PC-3 (cell line): ENCODE measurements at regions not wholly inside any gene's neighbourhood (a gene's known extent, or its start where the extent isn't known, plus 50 kb on each side); places are given as distances from the start of the nearest gene placed in this dataset.

ENCODE experiments used
- ATAC-seq: fragments of 200-7000 bp; cut with Tn5 transposase; 2 replicates; pipeline ENCODE4 v1.9.1; 2020; ENCODE audit warnings: mild to moderate bottlenecking, moderate library complexity
- BruUV-seq: library from RNA; stranded (reverse); fragments of 400-500 nt; replicated peaks from 2 replicates; lab custom pipeline; 2021; lab: Mats Ljungman, UMichigan
- CTCF ChIA-PET: fragments of 300-600 bp; sonication (Branson Sonifier 250); formaldehyde crosslinking; loops from one replicate; lab custom pipeline; 2022; ENCODE audit warnings: antibody characterized with exemption; lab: Charles Lee
- POLR2A ChIA-PET: fragments of 300-600 bp; sonication (Branson Sonifier 250); formaldehyde crosslinking; loops from one replicate; lab custom pipeline; 2022; ENCODE audit warnings: antibody characterized with exemption; ENCODE audit not compliant: unreplicated experiment; lab: Charles Lee
- DNase-seq: peaks from one replicate; pipeline ENCODE4 v3.0.0-alpha.2; 2015
- H2AFZ ChIP-seq: fragments of 300-600 bp; sonication (generic); 2 replicates; pipeline ENCODE4 v1.6.0; 2016; ENCODE audit warnings: antibody characterized with exemption, low read length
- H3F3A ChIP-seq: fragments of 300-600 bp; sonication (generic); one replicate; pipeline ENCODE4 v1.6.0; 2017; ENCODE audit warnings: antibody characterized with exemption, low read length, control low read depth, mild to moderate bottlenecking; ENCODE audit not compliant: unreplicated experiment
- H3K27ac ChIP-seq: fragments of 300-600 bp; sonication (generic); 2 replicates; pipeline ENCODE4 v1.5.1; 2016; ENCODE audit warnings: mild to moderate bottlenecking, low read length
- H3K27me3 ChIP-seq: fragments of 300-600 bp; sonication (generic); 2 replicates; pipeline ENCODE4 v1.6.1; 2016; ENCODE audit warnings: low read length, mixed read lengths
- H3K36me3 ChIP-seq: fragments of 300-600 bp; sonication (generic); 2 replicates; pipeline ENCODE4 v1.6.1; 2016; ENCODE audit warnings: low read depth, mixed run types, low read length, mixed read lengths
- H3K4me1 ChIP-seq: fragments of 300-600 bp; sonication (generic); 2 replicates; pipeline ENCODE4 v1.5.1; 2016; ENCODE audit warnings: low read length; ENCODE audit not compliant: insufficient read depth
- H3K4me2 ChIP-seq: fragments of 300-600 bp; sonication (generic); 2 replicates; pipeline ENCODE4 v1.6.0; 2016; ENCODE audit warnings: low read length
- H3K4me3 ChIP-seq: fragments of 300-600 bp; sonication (generic); 2 replicates; pipeline ENCODE4 v1.5.1; 2016; ENCODE audit warnings: mild to moderate bottlenecking, low read length, mixed read lengths
- H3K79me2 ChIP-seq: fragments of 300-600 bp; sonication (generic); 2 replicates; pipeline ENCODE4 v1.6.1; 2017; ENCODE audit warnings: low read length, mixed read lengths
- H3K9ac ChIP-seq: fragments of 300-600 bp; sonication (generic); 2 replicates; pipeline ENCODE4 v1.6.0; 2016; ENCODE audit warnings: mild to moderate bottlenecking, low read length
- H3K9me2 ChIP-seq: fragments of 300-600 bp; sonication (generic); replicated peaks from 2 replicates; pipeline ENCODE4 v1.6.1; 2016; ENCODE audit warnings: mixed run types, low read length, mixed read lengths
- H3K9me3 ChIP-seq: fragments of 300-600 bp; sonication (generic); 2 replicates; pipeline ENCODE4 v1.6.1; 2016; ENCODE audit warnings: low read length, mixed read lengths
- H4K20me1 ChIP-seq: fragments of 300-600 bp; sonication (generic); 2 replicates; pipeline ENCODE4 v1.6.1; 2016; ENCODE audit warnings: low read length, mixed read lengths
- CTCF ChIP-seq: fragments of 300-600 bp; sonication (generic); conservative IDR thresholded peaks from 2 replicates; pipeline ENCODE4 v1.5.1; 2017; ENCODE audit warnings: antibody characterized with exemption, low read depth, mild to moderate bottlenecking, low read length
- EZH2 ChIP-seq: fragments of 300-600 bp; sonication (generic); IDR thresholded peaks from one replicate; pipeline ENCODE4 v1.6.1; 2017; ENCODE audit warnings: antibody characterized with exemption, mild to moderate bottlenecking, low read length; ENCODE audit not compliant: unreplicated experiment
- EZH2phosphoT487 ChIP-seq: fragments of 300-600 bp; sonication (generic); IDR thresholded peaks from 2 replicates; pipeline ENCODE4 v1.6.1; 2018; ENCODE audit warnings: mild to moderate bottlenecking, antibody characterized with exemption, low read length, borderline replicate concordance
- intact Hi-C: fragments of 100-400 bp; cut with micrococcal nuclease; formaldehyde crosslinking; loops from 2 replicates; pipeline ENCODE4 v1.9.0; 2023

GRCh38 chr11:134784046-134784445, 372.0 kb upstream of the B3GAT1 start:
- CTCF ChIA-PET, result no interaction called here
- no TSS peak for BruUV-seq

GRCh38 chr11:134783234-134783633, 371.2 kb upstream of the B3GAT1 start:
- intact Hi-C loops, result no loop called here

More at GRCh38 chr11:134784046-134784445, 372.0 kb upstream of the B3GAT1 start:
- POLR2A ChIA-PET, result no interaction called here
- Histone ChIP-seq H3K4me2 (no peak overlapping the region), H3F3A (no peaks in the 10 kb centered on the region), H3K9me3 (0 out of 2 replicates have a peak, but pooled peaks cover 2% of the 10 kb centered on the region), H3K36me3 (no peaks in the 10 kb centered on the region), H3K27me3 (no peaks in the 10 kb centered on the region; the same call in 1 of the 2 replicates), H2AFZ (no peak overlapping the region), H3K79me2 (no peaks in the 10 kb centered on the region), H3K9ac (no peak overlapping the region), H3K4me1 (no peaks in the 10 kb centered on the region), H4K20me1 (no peaks in the 10 kb centered on the region), H3K27ac (no peak overlapping the region), H3K4me3 (no peak overlapping the region), H3K9me2 (no peaks in the 10 kb centered on the region)
- DNase-seq (no peak), ATAC-seq (no peak)
- TF ChIP-seq CTCF (no peak), EZH2 (no peak), EZH2phosphoT487 (no peak)
- intact Hi-C loops, result no loop called here

More at GRCh38 chr11:134783234-134783633, 371.2 kb upstream of the B3GAT1 start:
- DNase-seq, result no peak
- Histone ChIP-seq H2AFZ (no peak overlapping the region), H3K27me3 (no peaks in the 10 kb centered on the region), H3F3A (no peaks in the 10 kb centered on the region), H3K9me2 (no peaks in the 10 kb centered on the region), H3K27ac (no peak overlapping the region), H3K4me2 (no peak overlapping the region), H3K9ac (no peak overlapping the region), H3K9me3 (0 out of 2 replicates have a peak, but pooled peaks cover 5% of the 10 kb centered on the region), H3K4me1 (no peaks in the 10 kb centered on the region), H4K20me1 (no peaks in the 10 kb centered on the region), H3K79me2 (no peaks in the 10 kb centered on the region), H3K36me3 (no peaks in the 10 kb centered on the region), H3K4me3 (no peak overlapping the region)
- TF ChIP-seq CTCF (no peak), EZH2phosphoT487 (no peak), EZH2 (no peak)
- no peak for ATAC-seq
- BruUV-seq, result no TSS peak
- CTCF ChIA-PET, result no interaction called here
- POLR2A ChIA-PET, result no interaction called here
